ENCODE measurements at regions not wholly inside any gene's neighbourhood (a gene's known extent, or its start where the extent isn't known, plus 50 kb on each side); places are given as distances from the start of the nearest gene placed in this dataset.

- no peak for TF ChIP-seq POLR2A (IDR thresholded peaks at IDR 0.05; ENCODE audit: low read depth)
- no peak for TF ChIP-seq EP300 (IDR thresholded peaks at IDR 0.05)
These were observed 50.4 kb upstream of the PPP2R2D start for GRCh38 chr10:131850383-131850870.
